ENCODE measurements at regions not wholly inside any gene's neighbourhood (a gene's known extent, or its start where the extent isn't known, plus 50 kb on each side); places are given as distances from the start of the nearest gene placed in this dataset.

- TF ChIP-seq CTCF (IDR thresholded peaks at IDR 0.05; ENCODE audit: low read length) (no peak), EZH2 (optimal IDR thresholded peaks at IDR 0.05; ENCODE audit: low read depth, low read length) (no peak), EZH2phosphoT487 (IDR thresholded peaks at IDR 0.05; ENCODE audit: low read length) (no peak)
These were observed 63.1 kb downstream of the GLUD2 start for GRCh38 chrX:121110536-121110935.
